ENCODE measurements at regions not wholly inside any gene's neighbourhood (a gene's known extent, or its start where the extent isn't known, plus 50 kb on each side); places are given as distances from the start of the nearest gene placed in this dataset.
"Not testable (repeated sequence)": the region's sequence is repeated elsewhere in the genome, so short reads cannot be mapped to it uniquely, and the experiment has no call there.

DNA sequence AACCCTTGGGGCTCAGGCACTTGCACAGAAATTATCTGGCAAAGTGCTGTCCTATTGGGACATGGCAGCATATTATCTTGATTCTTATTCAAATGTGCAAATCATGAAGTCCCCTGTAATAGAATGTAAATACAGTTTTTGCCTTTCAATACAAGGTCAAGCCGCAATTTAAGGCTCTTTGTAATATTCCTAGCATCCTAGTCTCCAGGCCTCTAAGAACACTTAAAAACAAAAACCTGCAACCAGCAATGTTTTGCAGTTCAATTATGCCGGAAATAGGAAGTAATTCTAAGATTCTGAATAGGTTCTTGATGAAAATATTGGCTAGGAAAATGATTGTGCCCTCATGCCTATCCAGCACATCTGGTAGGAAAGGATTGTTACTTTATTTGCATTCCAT lies 197.2 kb upstream of the IRAK1BP1 start:
- peak overlapping the region; percentile 48 for H2AFZ ChIP-seq
- no peaks in the 10 kb centered on the region for H3K27me3 ChIP-seq (ENCODE audit: insufficient read depth)
- Mint-ChIP-seq H3K27me3 (ENCODE audit: insufficient read depth, low read depth, poor library complexity) (no peaks in the 10 kb centered on the region), H3K9me3 (peaks cover 9% of the 10 kb centered on the region), H3K27ac (no peak overlapping the region), H3K4me3 (no peak overlapping the region), H3K4me1 (peaks cover 16% of the 10 kb centered on the region), H3K36me3 (ENCODE audit: low read depth) (no peaks in the 10 kb centered on the region)
- no peak for TF ChIP-seq CREB1 (CRISPR knock-in tag; IDR thresholded peaks at IDR 0.05; ENCODE audit: low read depth)
- peak; percentile 31; the same call in 1 of the 2 replicates for TF ChIP-seq NANOG (IDR thresholded peaks at IDR 0.05; ENCODE audit: borderline replicate concordance)
- no peak for DNase-seq (ENCODE audit: low spot score)
- H3K4me1 ChIP-seq (ENCODE audit: insufficient read depth), result peaks cover 21% of the 10 kb centered on the region
- H3K4me3 ChIP-seq, result no peak overlapping the region
- H3K36me3 ChIP-seq (ENCODE audit: insufficient read depth), result no peaks in the 10 kb centered on the region
- H3K9me2 ChIP-seq (ENCODE audit: insufficient read depth), result no peaks in the 10 kb centered on the region
- no peaks in the 10 kb centered on the region for H3F3A ChIP-seq (replicated peaks; ENCODE audit: low read depth)
- peak overlapping the region; percentile 54 for H3K4me2 ChIP-seq
- no peak for ATAC-seq
- H4K20me1 ChIP-seq (replicated peaks; ENCODE audit: insufficient read depth), result no peaks in the 10 kb centered on the region
- H3K79me2 ChIP-seq (replicated peaks; ENCODE audit: insufficient read depth), result no peaks in the 10 kb centered on the region
- peak overlapping the region; percentile 3; the same call in 1 of the 2 replicates for H3K27ac ChIP-seq (ENCODE audit: low read depth)

DNA sequence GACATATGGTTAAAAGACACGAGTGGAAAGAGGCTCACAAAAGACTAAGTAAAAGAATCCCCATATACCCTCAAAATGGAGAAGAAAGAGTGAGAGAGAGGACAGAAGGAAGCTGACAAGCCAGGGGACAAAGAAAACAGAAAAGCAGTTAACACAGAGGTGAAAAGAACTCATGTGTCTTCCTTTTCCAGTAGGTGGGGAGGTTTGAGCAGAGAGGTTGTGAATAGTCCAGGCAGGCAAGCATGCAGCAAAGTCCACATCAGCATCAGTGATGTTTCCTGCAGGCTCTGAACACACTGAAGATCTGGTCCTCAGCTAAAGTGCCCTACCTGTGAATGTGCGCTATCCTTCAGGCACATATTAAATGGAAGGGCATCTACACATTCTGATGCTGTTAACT lies 196.5 kb upstream of the IRAK1BP1 start:
- Mint-ChIP-seq H3K9me3 (peaks cover 15% of the 10 kb centered on the region), H3K4me1 (peaks cover 16% of the 10 kb centered on the region), H3K4me3 (no peak overlapping the region), H3K36me3 (ENCODE audit: low read depth) (peaks cover 2% of the 10 kb centered on the region), H3K27ac (peak overlapping the region; percentile 78), H3K27me3 (ENCODE audit: insufficient read depth, low read depth, poor library complexity) (no peaks in the 10 kb centered on the region)
- Histone ChIP-seq H3K27me3 (ENCODE audit: insufficient read depth) (no peaks in the 10 kb centered on the region), H3K4me1 (ENCODE audit: insufficient read depth) (peaks cover 21% of the 10 kb centered on the region), H3K9me2 (ENCODE audit: insufficient read depth) (no peaks in the 10 kb centered on the region), H4K20me1 (replicated peaks; ENCODE audit: insufficient read depth) (no peaks in the 10 kb centered on the region), H3K79me2 (replicated peaks; ENCODE audit: insufficient read depth) (no peaks in the 10 kb centered on the region), H3K36me3 (ENCODE audit: insufficient read depth) (no peaks in the 10 kb centered on the region), H3K27ac (ENCODE audit: low read depth) (peak overlapping the region; percentile 3; the same call in 1 of the 2 replicates), H3K4me3 (no peak overlapping the region), H2AFZ (peak overlapping the region; percentile 48), H3F3A (replicated peaks; ENCODE audit: low read depth) (no peaks in the 10 kb centered on the region), H3K4me2 (peak overlapping the region; percentile 54)
- ATAC-seq (peak; percentile 58), DNase-seq (ENCODE audit: low spot score) (peak; percentile 16)
- no peak for TF ChIP-seq STAT1 (IDR thresholded peaks at IDR 0.05; ENCODE audit: unreplicated experiment)
- TF ChIP-seq JUNB (IDR thresholded peaks at IDR 0.05; ENCODE audit: unreplicated experiment), result no peak

DNA sequence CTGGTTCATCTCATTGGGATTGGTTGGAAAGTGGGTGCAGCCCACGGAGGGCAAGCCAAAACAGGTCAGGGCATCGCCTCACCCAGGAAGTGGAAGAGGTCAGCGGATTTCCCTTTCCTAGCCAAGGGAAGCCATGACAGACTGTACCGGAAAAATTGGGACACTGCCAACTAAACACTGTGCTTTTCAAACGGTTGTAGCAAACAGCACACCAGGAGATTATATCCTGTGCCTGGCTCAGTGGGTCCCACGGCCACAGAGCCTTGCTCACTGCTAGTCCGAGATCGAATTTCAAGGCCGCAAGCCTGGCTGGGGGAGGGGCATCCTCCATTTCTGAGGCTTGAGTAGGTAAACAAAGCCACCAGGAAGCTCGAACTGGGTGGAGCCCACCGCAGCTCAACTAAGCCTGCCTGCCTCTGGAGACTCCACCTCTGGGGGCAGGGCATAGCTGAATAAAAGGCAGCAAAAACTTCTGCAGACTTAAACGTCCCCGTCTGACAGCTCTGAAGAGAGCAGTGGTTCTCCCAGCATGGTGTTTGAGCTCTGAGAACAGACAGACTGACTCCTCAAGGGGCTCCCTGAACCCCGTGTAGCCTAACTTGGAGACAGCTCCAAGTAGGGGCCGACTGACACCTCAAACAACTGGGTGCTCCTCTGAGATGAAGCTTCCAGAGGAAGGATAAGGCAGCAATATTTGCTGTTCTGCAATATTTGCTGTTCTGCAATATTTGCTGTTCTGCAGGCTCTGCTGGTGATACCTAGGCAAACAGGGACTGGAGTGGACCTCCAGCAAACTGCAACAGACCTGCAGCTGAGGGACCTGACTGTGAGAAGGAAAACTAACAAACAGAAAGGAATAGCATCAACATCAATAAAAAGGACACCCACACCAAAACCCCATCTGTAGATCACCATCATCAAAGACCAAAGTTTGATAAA lies 191.0 kb upstream of the IRAK1BP1 start:
- H3K4me3 ChIP-seq; H3K27ac ChIP-seq (ENCODE audit: low read depth); H4K20me1 ChIP-seq (replicated peaks; ENCODE audit: insufficient read depth); H3K4me3 Mint-ChIP-seq; H3K36me3 Mint-ChIP-seq (ENCODE audit: low read depth); H3K27me3 Mint-ChIP-seq (ENCODE audit: insufficient read depth, low read depth, poor library complexity); H3K79me2 ChIP-seq (replicated peaks; ENCODE audit: insufficient read depth); ATAC-seq; H3K27me3 ChIP-seq (ENCODE audit: insufficient read depth); H3K36me3 ChIP-seq (ENCODE audit: insufficient read depth); H3K4me2 ChIP-seq; H3K4me1 ChIP-seq (ENCODE audit: insufficient read depth); H2AFZ ChIP-seq; DNase-seq (ENCODE audit: low spot score); H3F3A ChIP-seq (replicated peaks; ENCODE audit: low read depth); H3K4me1 Mint-ChIP-seq; H3K9me2 ChIP-seq (ENCODE audit: insufficient read depth); H3K27ac Mint-ChIP-seq: not testable (repeated sequence)
- H3K9me3 Mint-ChIP-seq, result peaks cover 33% of the 10 kb centered on the region

- no peak for ATAC-seq
- H3K27ac ChIP-seq (ENCODE audit: low read depth), result no peak overlapping the region
- no peaks in the 10 kb centered on the region for H3K9me2 ChIP-seq (ENCODE audit: insufficient read depth)
- H3K4me2 ChIP-seq, result no peak overlapping the region
- no peak for DNase-seq (ENCODE audit: low spot score)
- H3K27ac Mint-ChIP-seq, result no peak overlapping the region
- no peak overlapping the region for H3K4me3 Mint-ChIP-seq
- no peaks in the 10 kb centered on the region for H3K79me2 ChIP-seq (replicated peaks; ENCODE audit: insufficient read depth)
- H3K4me1 ChIP-seq (ENCODE audit: insufficient read depth), result no peaks in the 10 kb centered on the region
- no peaks in the 10 kb centered on the region for H3K36me3 Mint-ChIP-seq (ENCODE audit: low read depth)
- no peaks in the 10 kb centered on the region for H3K4me1 Mint-ChIP-seq
- H2AFZ ChIP-seq, result no peak overlapping the region
- H3K4me3 ChIP-seq, result no peak overlapping the region
- no peaks in the 10 kb centered on the region for H3K27me3 Mint-ChIP-seq (ENCODE audit: insufficient read depth, low read depth, poor library complexity)
- no peaks in the 10 kb centered on the region for H4K20me1 ChIP-seq (replicated peaks; ENCODE audit: insufficient read depth)
- H3K9me3 Mint-ChIP-seq, result no peaks in the 10 kb centered on the region; the same call in 2 of the 3 replicates
- H3K36me3 ChIP-seq (ENCODE audit: insufficient read depth), result no peaks in the 10 kb centered on the region
- H3F3A ChIP-seq (replicated peaks; ENCODE audit: low read depth), result no peaks in the 10 kb centered on the region
- no peaks in the 10 kb centered on the region for H3K27me3 ChIP-seq (ENCODE audit: insufficient read depth)
- TF ChIP-seq STAT1 (IDR thresholded peaks at IDR 0.05; ENCODE audit: unreplicated experiment), result no peak
- no peak for TF ChIP-seq ETS1 (IDR thresholded peaks at IDR 0.05)
- no peak for TF ChIP-seq CTCF (conservative IDR thresholded peaks at IDR 0.05; ENCODE audit: low read depth in 2 of 2)
Measured at GRCh38 chr6:78688668-78689067, 178.7 kb upstream of the IRAK1BP1 start.

Data from GM23338 (cell line).